GM23248 (cell line): ENCODE measurements at regions not wholly inside any gene's neighbourhood (a gene's known extent, or its start where the extent isn't known, plus 50 kb on each side); places are given as distances from the start of the nearest gene placed in this dataset.

Experiments used
- DNase-seq: peaks from one replicate; pipeline ENCODE4 v3.0.0-alpha.2; 2015
- H2AFZ ChIP-seq: fragments of 200-600 bp; sonication (generic); 2 replicates; pipeline ENCODE4 v1.6.1; 2016; ENCODE audit warnings: antibody characterized with exemption
- H3F3A ChIP-seq: fragments of 200-600 bp; sonication (generic); 2 replicates; pipeline ENCODE4 v1.6.1; 2016; ENCODE audit warnings: mild to moderate bottlenecking, antibody characterized with exemption, mixed run types; ENCODE audit not compliant: insufficient read depth
- H3K27ac ChIP-seq: fragments of 200-600 bp; sonication (generic); 2 replicates; pipeline ENCODE4 v1.5.1; 2016; ENCODE audit warnings: mild to moderate bottlenecking
- H3K27me3 ChIP-seq: fragments of 200-600 bp; sonication (generic); replicated peaks from 2 replicates; pipeline ENCODE4 v1.6.1; 2016; ENCODE audit warnings: mild to moderate bottlenecking; ENCODE audit not compliant: insufficient read depth
- H3K36me3 ChIP-seq: fragments of 200-600 bp; sonication (generic); 2 replicates; pipeline ENCODE4 v1.6.1; 2016; ENCODE audit warnings: low read depth, mild to moderate bottlenecking
- H3K4me1 ChIP-seq: fragments of 200-600 bp; sonication (generic); 2 replicates; pipeline ENCODE4 v1.6.1; 2016; ENCODE audit warnings: mild to moderate bottlenecking; ENCODE audit not compliant: insufficient read depth
- H3K4me2 ChIP-seq: fragments of 200-600 bp; sonication (generic); one replicate; pipeline ENCODE4 v1.6.1; 2016; ENCODE audit warnings: mild to moderate bottlenecking; ENCODE audit not compliant: unreplicated experiment
- H3K4me3 ChIP-seq: fragments of 200-600 bp; sonication (generic); 2 replicates; pipeline ENCODE4 v1.5.1; 2016; ENCODE audit warnings: mild to moderate bottlenecking
- H3K79me2 ChIP-seq: fragments of 200-600 bp; sonication (generic); 2 replicates; pipeline ENCODE4 v1.6.1; 2016; ENCODE audit warnings: mild to moderate bottlenecking; ENCODE audit not compliant: insufficient read depth
- H3K9ac ChIP-seq: fragments of 200-600 bp; sonication (generic); 2 replicates; pipeline ENCODE4 v1.6.1; 2016; ENCODE audit warnings: mild to moderate bottlenecking
- H3K9me2 ChIP-seq: fragments of 200-600 bp; sonication (generic); 2 replicates; pipeline ENCODE4 v1.6.1; 2016; ENCODE audit warnings: mixed run types, mild to moderate bottlenecking, moderate library complexity; ENCODE audit not compliant: insufficient read depth
- H3K9me3 ChIP-seq: fragments of 200-600 bp; sonication (generic); one replicate; pipeline ENCODE4 v1.6.1; 2017; ENCODE audit warnings: low read depth
- H4K20me1 ChIP-seq: fragments of 200-600 bp; sonication (generic); 2 replicates; pipeline ENCODE4 v1.6.0; 2016; ENCODE audit not compliant: insufficient read depth
- EZH2 ChIP-seq: fragments of 200-600 bp; sonication (generic); IDR thresholded peaks from 2 replicates; pipeline ENCODE4 v1.6.1; 2018; ENCODE audit warnings: antibody characterized with exemption, mild to moderate bottlenecking; ENCODE audit not compliant: insufficient read depth, poor library complexity, severe bottlenecking
- EZH2phosphoT487 ChIP-seq: fragments of 200-600 bp; sonication (generic); IDR thresholded peaks from 2 replicates; pipeline ENCODE4 v1.6.1; 2018; ENCODE audit warnings: antibody characterized with exemption, moderate library complexity, mild to moderate bottlenecking, low read depth; ENCODE audit not compliant: insufficient read depth
- WGBS, 2 experiments: methylation state at CpG; one replicate each; pipeline ENCODE4 v1.1.6; 2015 to 2017; ENCODE audit warnings: low lambda C conversion rate in 2 of 2, low coverage in 1 of 2; ENCODE audit errors: missing lambda C conversion rate in 2 of 2; 5-methylcytosine and 5-hydroxymethylcytosine counted together
- in situ Hi-C: fragments of 300-500 bp; cut with MboI; formaldehyde crosslinking; loops from 2 replicates; pipeline ENCODE4 v1.15.0; 2020

DNA sequence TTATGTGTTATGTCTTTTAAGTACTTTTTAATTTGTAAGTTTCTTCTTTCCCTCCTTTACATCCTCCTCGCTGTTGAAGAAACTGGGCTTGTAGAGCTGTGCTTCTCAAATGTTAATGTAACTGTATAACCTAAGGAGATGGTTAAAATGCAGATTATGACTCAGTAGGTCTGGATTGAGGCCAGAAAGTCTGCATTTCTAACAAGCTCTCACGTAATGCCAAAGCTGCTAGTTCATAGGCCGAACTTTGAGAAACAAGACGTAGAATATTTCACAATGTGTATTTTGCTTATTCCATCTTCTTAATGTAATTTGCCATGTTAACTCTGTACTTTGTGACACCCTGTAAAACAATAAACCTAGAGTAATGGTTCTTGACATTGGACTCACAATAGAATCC is 193.3 kb upstream of the SYT1 start:
- no peaks in the 10 kb centered on the region for H3K36me3 ChIP-seq
- H3K4me2 ChIP-seq: no peak overlapping the region
- no peak overlapping the region for H3K9ac ChIP-seq
- no peak overlapping the region for H2AFZ ChIP-seq
- no peaks in the 10 kb centered on the region for H3K79me2 ChIP-seq
- no peaks in the 10 kb centered on the region; the same call in 1 of the 2 replicates for H3F3A ChIP-seq
- H3K9me2 ChIP-seq: no peaks in the 10 kb centered on the region
- H3K4me3 ChIP-seq: no peak overlapping the region
- H3K4me1 ChIP-seq: peaks cover 10% of the 10 kb centered on the region
- H3K27ac ChIP-seq: no peak overlapping the region
- H4K20me1 ChIP-seq: no peaks in the 10 kb centered on the region
- TF ChIP-seq EZH2 (no peak), EZH2phosphoT487 (no peak)
- in situ Hi-C loops: no loop called here
- H3K9me3 ChIP-seq: no peaks in the 10 kb centered on the region
- 82 to 96% methylated on average over 4 of the region's 4 CpGs for WGBS, 2 experiments
- no peaks in the 10 kb centered on the region for H3K27me3 ChIP-seq
- peak; percentile 17 for DNase-seq

DNA sequence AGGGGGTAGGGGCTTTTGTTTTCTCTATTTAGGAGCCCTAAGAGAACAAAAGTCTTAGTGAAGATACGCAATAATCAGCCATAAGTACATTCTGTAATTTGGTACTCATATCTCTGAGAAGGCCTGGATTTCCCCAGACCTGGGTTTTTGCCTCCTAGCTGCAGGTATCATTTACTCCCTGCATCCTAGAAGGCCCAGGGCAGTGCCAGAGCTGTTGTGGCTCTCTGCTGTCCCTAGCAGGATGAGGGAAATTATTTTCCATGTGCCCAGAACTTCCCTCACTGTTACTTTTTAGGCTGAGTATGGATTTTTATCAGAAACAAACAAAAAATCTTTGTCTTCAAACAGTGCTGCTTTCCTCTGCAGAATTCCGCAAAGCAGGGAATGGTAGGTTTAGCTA is 192.5 kb upstream of the SYT1 start:
- Histone ChIP-seq H3K9me3 (no peaks in the 10 kb centered on the region), H3K27ac (no peak overlapping the region), H3K9ac (no peak overlapping the region), H3K36me3 (no peaks in the 10 kb centered on the region), H3K9me2 (no peaks in the 10 kb centered on the region), H3K4me3 (no peak overlapping the region), H3K79me2 (no peaks in the 10 kb centered on the region), H3F3A (no peaks in the 10 kb centered on the region; the same call in 1 of the 2 replicates), H3K4me2 (no peak overlapping the region), H4K20me1 (no peaks in the 10 kb centered on the region), H3K4me1 (peaks cover 10% of the 10 kb centered on the region), H3K27me3 (no peaks in the 10 kb centered on the region), H2AFZ (no peak overlapping the region)
- in situ Hi-C loops: no loop called here
- 91 to 99% methylated on average over 2 of the region's 2 CpGs for WGBS, 2 experiments
- no peak for DNase-seq
- no peak for TF ChIP-seq EZH2phosphoT487
- no peak for TF ChIP-seq EZH2

DNA sequence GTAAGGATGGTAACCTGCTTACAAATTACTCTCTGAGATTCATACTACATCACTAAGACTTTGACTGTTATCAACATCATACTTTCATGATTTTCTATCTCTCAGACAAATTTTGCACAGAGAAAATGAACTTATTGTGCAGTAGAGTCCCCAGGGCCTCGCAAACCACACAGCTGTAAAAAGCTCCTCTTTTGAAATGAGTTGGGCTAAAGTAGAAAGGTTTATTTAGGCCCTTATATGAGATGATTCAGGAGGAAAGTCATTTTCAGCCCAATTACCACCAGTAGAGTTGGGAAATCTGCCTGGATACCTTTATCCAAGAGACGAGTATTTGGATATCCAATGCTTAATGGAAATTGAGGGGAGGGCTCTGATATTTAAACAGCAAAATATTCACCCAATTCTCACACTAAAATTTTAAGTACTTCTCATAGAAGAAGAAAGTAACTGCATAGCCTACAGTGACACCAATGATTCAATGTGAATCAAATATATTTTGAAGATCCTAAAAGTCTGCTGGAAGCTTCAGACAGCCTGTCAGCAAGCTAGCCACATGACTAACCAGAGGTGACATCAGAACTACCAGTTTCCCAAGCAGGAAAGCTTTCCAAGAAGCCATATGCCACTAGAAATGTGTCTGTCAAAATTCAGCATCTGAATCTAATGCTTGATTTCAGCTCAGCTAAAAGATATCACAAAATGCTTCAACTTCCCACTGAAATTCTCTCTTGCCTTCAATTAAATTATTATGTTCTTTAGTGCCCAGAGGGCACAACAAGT is 190.1 kb upstream of the SYT1 start:
- Histone ChIP-seq H3F3A (no peaks in the 10 kb centered on the region; the same call in 1 of the 2 replicates), H3K27me3 (no peaks in the 10 kb centered on the region), H3K4me3 (no peak overlapping the region), H3K79me2 (no peaks in the 10 kb centered on the region), H3K36me3 (no peaks in the 10 kb centered on the region), H3K4me2 (no peak overlapping the region), H2AFZ (no peak overlapping the region), H3K9me2 (no peaks in the 10 kb centered on the region), H3K4me1 (peaks cover 10% of the 10 kb centered on the region), H3K27ac (no peak overlapping the region), H3K9ac (no peak overlapping the region), H3K9me3 (no peaks in the 10 kb centered on the region), H4K20me1 (no peaks in the 10 kb centered on the region)
- DNase-seq: peak; percentile 44
- TF ChIP-seq EZH2: no peak
- TF ChIP-seq EZH2phosphoT487: no peak
- in situ Hi-C loops: no loop called here
- WGBS, 2 experiments: 63 to 65% methylated on average over 2 of the region's 2 CpGs

DNA sequence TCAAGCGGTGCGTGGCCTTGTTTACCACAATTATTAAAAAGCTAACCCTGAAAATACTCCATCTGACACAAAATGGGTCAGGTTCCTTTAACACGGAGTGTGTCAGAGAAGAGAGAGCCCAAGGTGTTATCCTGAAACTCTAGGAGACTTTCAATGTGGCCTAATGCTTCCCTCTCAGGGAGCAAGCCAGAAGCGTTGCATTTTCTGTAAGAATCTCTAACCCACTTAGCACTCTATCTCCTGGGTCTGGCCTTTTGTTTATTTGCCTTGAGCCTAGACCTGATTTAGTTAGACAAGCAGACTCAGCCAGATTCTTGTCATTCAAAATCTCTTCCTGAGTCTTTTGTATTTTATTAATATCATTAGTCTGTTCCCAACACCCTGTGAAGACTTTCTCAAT is 184.0 kb upstream of the SYT1 start:
- TF ChIP-seq EZH2 (no peak), EZH2phosphoT487 (no peak)
- no peaks in the 10 kb centered on the region for H3K9me3 ChIP-seq

More for the DNA sequence above, 184.0 kb upstream of the SYT1 start:
- no peak overlapping the region for H3K9ac ChIP-seq
- H3K4me1 ChIP-seq: no peaks in the 10 kb centered on the region
- H3F3A ChIP-seq: no peaks in the 10 kb centered on the region
- no peaks in the 10 kb centered on the region for H4K20me1 ChIP-seq
- no peaks in the 10 kb centered on the region for H3K36me3 ChIP-seq
- DNase-seq: no peak
- no peaks in the 10 kb centered on the region for H3K9me2 ChIP-seq
- no peak overlapping the region for H3K27ac ChIP-seq
- no peaks in the 10 kb centered on the region for H3K79me2 ChIP-seq
- 85 to 86% methylated on average over 4 of the region's 4 CpGs for WGBS, 2 experiments
- H2AFZ ChIP-seq: no peak overlapping the region
- in situ Hi-C loops: no loop called here
- H3K4me2 ChIP-seq: no peak overlapping the region
- H3K4me3 ChIP-seq: no peak overlapping the region
- no peaks in the 10 kb centered on the region for H3K27me3 ChIP-seq
